ENCODE measurements at regions not wholly inside any gene's neighbourhood (a gene's known extent, or its start where the extent isn't known, plus 50 kb on each side); places are given as distances from the start of the nearest gene placed in this dataset.

- no peak for TF ChIP-seq CTCF (IDR thresholded peaks at IDR 0.05)
- TF ChIP-seq EP300 (IDR thresholded peaks at IDR 0.05): no peak
- TF ChIP-seq POLR2A (IDR thresholded peaks at IDR 0.05): no peak
- no peak for TF ChIP-seq POLR2AphosphoS5 (IDR thresholded peaks at IDR 0.05)
Observed at GRCh38 chr9:13885258-13885657, 428.7 kb downstream of the NFIB start.

Measured in suprapubic skin (tissue), 4 donors.